Endothelial cell of umbilical vein (primary cell): ENCODE measurements at regions not wholly inside any gene's neighbourhood (a gene's known extent, or its start where the extent isn't known, plus 50 kb on each side); places are given as distances from the start of the nearest gene placed in this dataset.

Experiments
- BruUV-seq: library from RNA; stranded (reverse); fragments of 400-500 nt; replicated peaks from 2 replicates; lab custom pipeline; 2021; lab: Mats Ljungman, UMichigan
- CTCF ChIA-PET: fragments of 300-600, 350-600 bp; sonication (Branson Sonifier 250); formaldehyde crosslinking; loops from one replicate; lab custom pipeline; 2021; ENCODE audit warnings: antibody characterized with exemption, inconsistent platforms; lab: Charles Lee
- POLR2A ChIA-PET: fragments of 300-600, 350-600 bp; sonication (Branson Sonifier 250); formaldehyde crosslinking; loops from one replicate; lab custom pipeline; 2021; ENCODE audit warnings: antibody characterized with exemption, inconsistent platforms; lab: Charles Lee
- DNase-seq: peaks from one replicate; pipeline ENCODE4 v3.0.0-alpha.2; 2011; ENCODE audit warnings: low read depth, low spot score
- FAIRE-seq: peaks from 2 replicates; lab custom pipeline; 2011; peaks lifted over from hg19 to GRCh38; lab: Jason Lieb, UNC
- H2AFZ ChIP-seq: 2 replicates; pipeline ENCODE4 v1.6.0; 2012; ENCODE audit warnings: low read depth, low read length, control low read depth, inconsistent platforms
- H3K27ac ChIP-seq: 2 replicates; pipeline ENCODE4 v1.5.1; 2011; ENCODE audit warnings: low read depth, mild to moderate bottlenecking, control low read depth, low read length, moderate library complexity; ENCODE audit not compliant: insufficient read depth
- H3K27me3 ChIP-seq, 2 experiments: 2 replicates each; pipeline versions ENCODE4 v1.6.0 to v1.6.1; 2011; ENCODE audit warnings: low read length in 2 of 2, mixed read lengths in 1 of 2; ENCODE audit not compliant: control insufficient read depth in 2 of 2, insufficient read depth in 2 of 2
- H3K36me3 ChIP-seq, 2 experiments: 2 replicates in 1 of 2; 3 replicates in 1 of 2; pipeline ENCODE4 v1.5.1; 2011; ENCODE audit warnings: low read length in 2 of 2, mild to moderate bottlenecking in 1 of 2, moderate library complexity in 1 of 2; ENCODE audit not compliant: control insufficient read depth in 2 of 2, insufficient read depth in 2 of 2; ENCODE audit errors: extremely low read depth in 1 of 2
- H3K4me1 ChIP-seq: 3 replicates; pipeline ENCODE4 v1.5.1; 2011; ENCODE audit warnings: mild to moderate bottlenecking, low read length; ENCODE audit not compliant: control insufficient read depth, insufficient read depth; ENCODE audit errors: extremely low read depth
- H3K4me2 ChIP-seq: 2 replicates; pipeline ENCODE4 v1.6.1; 2011; ENCODE audit warnings: low read length, control low read depth, mixed read lengths; ENCODE audit not compliant: insufficient read depth
- H3K4me3 ChIP-seq, 3 experiments: fragments of 200-600 bp in 1 of 3; sonication (generic), shearing (Covaris generic) in 1 of 3; replicated peaks in 1 of 3; 2 replicates each; pipeline ENCODE4 v1.5.1; 2011 to 2016; ENCODE audit warnings: control low read depth in 3 of 3, low read length in 3 of 3, mild to moderate bottlenecking in 2 of 3, inconsistent platforms in 1 of 3, low read depth in 1 of 3, moderate library complexity in 1 of 3; ENCODE audit not compliant: insufficient read depth in 1 of 3
- H3K79me2 ChIP-seq: 2 replicates; pipeline ENCODE4 v1.6.0; 2012; ENCODE audit warnings: low read length, inconsistent platforms; ENCODE audit not compliant: control insufficient read depth, insufficient read depth
- H3K9ac ChIP-seq: replicated peaks from 2 replicates; pipeline ENCODE3; 2011; ENCODE audit warnings: low read length, control low read depth; ENCODE audit not compliant: insufficient read depth; ENCODE audit errors: extremely low read depth
- H3K9me1 ChIP-seq: replicated peaks from 3 replicates; pipeline ENCODE4 v1.6.0; 2011; ENCODE audit warnings: mild to moderate bottlenecking, low read length; ENCODE audit not compliant: control insufficient read depth, insufficient read depth; ENCODE audit errors: extremely low read depth
- H3K9me3 ChIP-seq: replicated peaks from 2 replicates; pipeline ENCODE4 v1.5.1; 2012; ENCODE audit warnings: low read length, inconsistent platforms; ENCODE audit not compliant: control insufficient read depth, insufficient read depth
- H4K20me1 ChIP-seq: replicated peaks from 2 replicates; pipeline ENCODE3; 2011; ENCODE audit warnings: mild to moderate bottlenecking, low read length; ENCODE audit not compliant: control insufficient read depth, insufficient read depth; ENCODE audit errors: extremely low read depth
- CTCF ChIP-seq, 2 donors: IDR thresholded peaks; 1 replicate in 1 of 2; 2 replicates in 1 of 2; pipeline ENCODE4 v1.5.1; 2011; ENCODE audit warnings: low read length in 2 of 2, mild to moderate bottlenecking in 2 of 2, moderate library complexity in 2 of 2, control low read depth in 1 of 2, inconsistent platforms in 1 of 2, low read depth in 1 of 2; ENCODE audit not compliant: insufficient read depth in 1 of 2; ENCODE audit errors: extremely low read depth in 1 of 2
- EZH2 ChIP-seq: IDR thresholded peaks from 2 replicates; pipeline ENCODE4 v1.6.1; 2012; ENCODE audit warnings: borderline replicate concordance, low read depth, mild to moderate bottlenecking, moderate library complexity, low read length, inconsistent platforms; ENCODE audit not compliant: severe bottlenecking
- FOS ChIP-seq: IDR thresholded peaks from 2 replicates; pipeline ENCODE4 v1.6.1; 2011; ENCODE audit warnings: mild to moderate bottlenecking, low read length, moderate library complexity, borderline replicate concordance; ENCODE audit not compliant: insufficient read depth
- GATA2 ChIP-seq: IDR thresholded peaks from 2 replicates; pipeline ENCODE4 v1.7.0; 2011; ENCODE audit warnings: low read depth, mild to moderate bottlenecking, moderate library complexity, mixed read lengths, low read length; ENCODE audit not compliant: insufficient read length, insufficient read depth
- JUN ChIP-seq: IDR thresholded peaks from 2 replicates; pipeline ENCODE4 v1.6.1; 2011; ENCODE audit warnings: borderline replicate concordance, low read depth; ENCODE audit not compliant: insufficient read length, insufficient read depth
- MAX ChIP-seq: IDR thresholded peaks from 2 replicates; pipeline ENCODE4 v1.6.1; 2011; ENCODE audit not compliant: insufficient read depth, insufficient read length
- MYC ChIP-seq: IDR thresholded peaks from one replicate; pipeline ENCODE4 v1.6.1; 2011; ENCODE audit warnings: mild to moderate bottlenecking, low read depth, low read length
- POLR2A ChIP-seq: IDR thresholded peaks from 2 replicates; pipeline ENCODE4 v1.6.1; 2012; ENCODE audit warnings: low read depth, mild to moderate bottlenecking, control low read depth, low read length
- POLR2AphosphoS5 ChIP-seq: IDR thresholded peaks from 2 replicates; pipeline ENCODE4 v1.6.1; 2012; ENCODE audit warnings: low read depth, mild to moderate bottlenecking, control low read depth, low read length, moderate library complexity; ENCODE audit not compliant: insufficient read depth
- dilution Hi-C: fragments of 300-500 bp; cut with MboI; formaldehyde crosslinking; loops from one replicate; pipeline ENCODE4 v1.15.0; 2019; ENCODE audit warnings: low sequenced_read_pairs; ENCODE audit not compliant: extremely low pct_ligation_motif_present
- intact Hi-C: fragments of 100-400 bp; cut with micrococcal nuclease; formaldehyde crosslinking; loops from one replicate; pipeline ENCODE4 v1.10.0; 2022

- Histone ChIP-seq H3K27ac (no peak overlapping the region), H3K79me2 (no peaks in the 10 kb centered on the region), H3K4me1 (no peaks in the 10 kb centered on the region), H3K4me2 (no peak overlapping the region), H3K9ac (no peak overlapping the region), H2AFZ (no peak overlapping the region), H3K9me1 (no peaks in the 10 kb centered on the region), H3K27me3 (no peaks in the 10 kb centered on the region), H3K4me3 (no peak overlapping the region), H3K36me3 (no peaks in the 10 kb centered on the region), H4K20me1 (no peaks in the 10 kb centered on the region), H3K9me3 (no peaks in the 10 kb centered on the region)
- DNase-seq, result no peak
- no TSS peak for BruUV-seq
- FAIRE-seq, result no peak
- intact Hi-C loops (no loop called here), dilution Hi-C loops (no loop called here)
- POLR2A ChIA-PET, result no interaction called here
- TF ChIP-seq MYC (no peak), GATA2 (no peak), MAX (no peak), FOS (no peak), CTCF (IDR thresholded peaks at IDR 0.05; ENCODE audit: extremely low read depth in 1 of 2, insufficient read depth in 1 of 2, low read depth in 1 of 2, low read length in 2 of 2) (no peak), POLR2A (no peak), POLR2AphosphoS5 (no peak), JUN (no peak), EZH2 (no peak)
- CTCF ChIA-PET, result no interaction called here
These were observed 300.7 kb upstream of the RBMS3 start for GRCh38 chr3:28980131-28980530.
